OCI-LY7 (cell line): ENCODE measurements at regions not wholly inside any gene's neighbourhood (a gene's known extent, or its start where the extent isn't known, plus 50 kb on each side); places are given as distances from the start of the nearest gene placed in this dataset.

Experiments
- BruUV-seq: library from RNA; stranded (reverse); fragments of 400-500 nt; replicated peaks from 2 replicates; lab custom pipeline; 2021; lab: Mats Ljungman, UMichigan
- CTCF ChIA-PET: fragments of 300-600 bp; sonication (Branson Sonifier 250); formaldehyde crosslinking; loops from one replicate; lab custom pipeline; 2022; ENCODE audit warnings: antibody characterized with exemption; ENCODE audit not compliant: unreplicated experiment; lab: Charles Lee
- POLR2A ChIA-PET: fragments of 300-600 bp; sonication (Branson Sonifier 250); formaldehyde crosslinking; loops from one replicate; lab custom pipeline; 2022; ENCODE audit warnings: antibody characterized with exemption; lab: Charles Lee
- DNase-seq: peaks from one replicate; pipeline ENCODE4 v3.0.0-alpha.2; 2015; ENCODE audit warnings: low spot score
- H2AFZ ChIP-seq: fragments of 200-600 bp; sonication (generic), shearing (Covaris generic); 2 replicates; pipeline ENCODE4 v1.6.1; 2014; ENCODE audit warnings: mild to moderate bottlenecking, antibody characterized with exemption, low read length, moderate library complexity
- H3K27ac ChIP-seq: fragments of 200-600 bp; sonication (generic); 2 replicates; pipeline ENCODE4 v1.5.1; 2014; ENCODE audit warnings: mixed run types, low read depth, mild to moderate bottlenecking, moderate library complexity, low read length, inconsistent platforms; ENCODE audit not compliant: poor library complexity, severe bottlenecking
- H3K36me3 ChIP-seq: fragments of 200-600 bp; sonication (generic); 2 replicates; pipeline ENCODE4 v1.6.1; 2014; ENCODE audit warnings: mild to moderate bottlenecking, antibody characterized with exemption, low read length, moderate library complexity, mixed read lengths; ENCODE audit not compliant: insufficient read depth
- H3K4me1 ChIP-seq: fragments of 200-600 bp; sonication (generic); 2 replicates; pipeline ENCODE4 v1.5.1; 2014; ENCODE audit warnings: mild to moderate bottlenecking, low read length; ENCODE audit not compliant: insufficient read depth, poor library complexity, severe bottlenecking
- H3K4me2 ChIP-seq: fragments of 200-600 bp; sonication (generic); 2 replicates; pipeline ENCODE4 v1.6.1; 2014; ENCODE audit warnings: mild to moderate bottlenecking, low read length
- H3K4me3 ChIP-seq: fragments of 200-600 bp; sonication (generic); 2 replicates; pipeline ENCODE4 v1.5.1; 2014; ENCODE audit warnings: mild to moderate bottlenecking, low read depth, low read length; ENCODE audit not compliant: poor library complexity, severe bottlenecking
- H3K79me2 ChIP-seq: fragments of 200-600 bp; sonication (generic); 2 replicates; pipeline ENCODE4 v1.6.1; 2016; ENCODE audit warnings: low read depth, mild to moderate bottlenecking, low read length, moderate library complexity, mixed read lengths; ENCODE audit not compliant: insufficient read depth
- H3K9me2 ChIP-seq: fragments of 200-600 bp; sonication (generic); 2 replicates; pipeline ENCODE4 v1.6.1; 2016; ENCODE audit warnings: mild to moderate bottlenecking, low read length, mixed read lengths; ENCODE audit not compliant: insufficient read depth
- H3K9me3 ChIP-seq: fragments of 200-600 bp; sonication (generic); 2 replicates; pipeline ENCODE4 v1.6.1; 2014; ENCODE audit warnings: mild to moderate bottlenecking, mixed run types, low read length, mixed read lengths
- H4K20me1 ChIP-seq: fragments of 200-600 bp; sonication (generic); 2 replicates; pipeline ENCODE4 v1.6.1; 2014; ENCODE audit warnings: mild to moderate bottlenecking, antibody characterized with exemption, low read length, moderate library complexity, mixed read lengths; ENCODE audit not compliant: insufficient read depth
- CTCF ChIP-seq: fragments of 200-600 bp; sonication (generic); conservative IDR thresholded peaks from 2 replicates; pipeline ENCODE4 v1.5.1; 2014; ENCODE audit warnings: mild to moderate bottlenecking, antibody characterized with exemption, low read length, moderate library complexity, mixed read lengths
- EZH2phosphoT487 ChIP-seq: fragments of 200-600 bp; sonication (generic); IDR thresholded peaks from 2 replicates; pipeline ENCODE4 v1.6.1; 2018; ENCODE audit warnings: low read depth, borderline replicate concordance, mild to moderate bottlenecking, mixed run types, antibody characterized with exemption, low read length, moderate library complexity, mixed read lengths
- intact Hi-C: fragments of 100-400 bp; cut with micrococcal nuclease; formaldehyde crosslinking; loops from one replicate; pipeline ENCODE4 v1.10.0; 2022; ENCODE audit not compliant: unreplicated experiment

DNA sequence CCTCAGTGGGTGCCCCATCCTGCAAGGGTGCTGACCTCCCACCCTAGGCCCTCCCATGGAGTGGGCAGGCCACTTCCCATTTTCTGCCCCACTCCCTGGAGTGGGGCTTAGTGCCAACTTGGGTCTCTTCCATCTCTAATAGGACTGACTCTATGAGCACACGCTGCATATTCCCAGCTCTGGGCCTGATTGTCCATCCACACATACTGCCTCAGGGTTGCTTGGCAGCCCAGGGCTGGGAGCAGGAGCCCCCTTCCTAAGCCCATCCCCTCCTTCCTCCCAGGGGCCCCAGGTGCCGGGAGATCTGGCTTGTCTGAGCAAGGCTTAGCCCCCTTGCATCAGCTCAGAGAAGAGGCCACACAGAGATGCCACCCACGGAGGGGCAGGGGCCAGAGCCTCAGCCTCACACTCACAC, 55.1 kb downstream of the PJA1 start:
- no peaks in the 10 kb centered on the region for H3K9me3 ChIP-seq
- H3K27ac ChIP-seq = no peak overlapping the region
- H3K9me2 ChIP-seq = no peaks in the 10 kb centered on the region
- no peak overlapping the region for H3K4me2 ChIP-seq
- intact Hi-C loops = no loop called here
- H3K4me3 ChIP-seq = no peak overlapping the region
- ChIA-PET POLR2A (no interaction called here), CTCF (no interaction called here)
- H3K36me3 ChIP-seq = no peaks in the 10 kb centered on the region
- no TSS peak for BruUV-seq
- H2AFZ ChIP-seq = no peak overlapping the region
- H4K20me1 ChIP-seq = no peaks in the 10 kb centered on the region
- H3K4me1 ChIP-seq = no peaks in the 10 kb centered on the region
- H3K79me2 ChIP-seq = no peaks in the 10 kb centered on the region
- DNase-seq = no peak
- TF ChIP-seq EZH2phosphoT487 (no peak), CTCF (no peak)

GRCh38 chrX:69109706-69110105, 55.5 kb downstream of the PJA1 start:
- H3K4me2 ChIP-seq = no peak overlapping the region
- no peaks in the 10 kb centered on the region for H3K9me3 ChIP-seq
- no peak overlapping the region for H3K27ac ChIP-seq
- H4K20me1 ChIP-seq = no peaks in the 10 kb centered on the region
- no peaks in the 10 kb centered on the region for H3K36me3 ChIP-seq
- no peaks in the 10 kb centered on the region for H3K9me2 ChIP-seq
- ChIA-PET CTCF (no interaction called here), POLR2A (interaction anchor here (0.6 kb wide), 1 partner anchor 426 kb away, joined by 3 read pairs; no protein-coding TSS in a partner anchor)
- H3K4me1 ChIP-seq = no peaks in the 10 kb centered on the region
- intact Hi-C loops = no loop called here
- DNase-seq = no peak
- no peaks in the 10 kb centered on the region for H3K79me2 ChIP-seq
- no TSS peak for BruUV-seq
- TF ChIP-seq CTCF = no peak
- TF ChIP-seq EZH2phosphoT487 = no peak
- no peak overlapping the region for H3K4me3 ChIP-seq
- no peak overlapping the region for H2AFZ ChIP-seq

DNA sequence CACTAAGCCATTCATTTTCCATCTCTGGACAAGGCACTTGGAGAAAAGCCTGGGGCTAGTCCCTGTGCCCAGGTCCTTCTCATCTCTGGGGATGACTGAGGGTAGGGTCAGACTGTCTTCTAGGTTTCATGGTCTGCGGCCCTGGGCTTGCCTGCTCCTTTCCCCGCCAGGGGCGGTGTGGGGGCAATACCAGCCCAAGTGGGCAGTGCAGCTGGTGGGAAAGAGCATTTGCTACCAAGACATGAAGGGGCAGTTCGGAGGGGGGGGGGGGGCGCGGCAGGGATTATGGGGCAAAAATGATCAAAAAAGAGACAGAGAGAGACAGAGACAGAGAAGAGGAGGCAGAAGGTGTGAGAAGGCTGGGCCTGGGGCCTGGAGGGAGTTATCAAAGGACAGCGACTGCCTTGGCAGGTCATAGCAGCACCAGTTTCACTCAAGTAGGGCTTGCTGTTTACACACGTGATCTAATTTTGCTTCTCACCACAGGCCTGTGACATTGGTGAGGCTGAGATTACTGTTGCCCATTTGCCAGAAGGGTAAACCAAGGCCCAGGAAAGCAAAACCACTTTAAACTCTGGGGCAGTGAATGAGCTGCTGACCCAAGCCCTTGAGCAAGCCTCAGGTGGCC, 56.1 kb downstream of the PJA1 start:
- DNase-seq = no peak
- no TSS peak for BruUV-seq
- H3K4me1 ChIP-seq = no peaks in the 10 kb centered on the region
- no peak overlapping the region for H3K27ac ChIP-seq
- H4K20me1 ChIP-seq = no peaks in the 10 kb centered on the region
- TF ChIP-seq CTCF (no peak), EZH2phosphoT487 (no peak)
- no peaks in the 10 kb centered on the region for H3K9me3 ChIP-seq
- H3K4me3 ChIP-seq = no peak overlapping the region
- no peak overlapping the region for H3K4me2 ChIP-seq
- intact Hi-C loops = no loop called here
- H2AFZ ChIP-seq = no peak overlapping the region
- no peaks in the 10 kb centered on the region for H3K36me3 ChIP-seq
- ChIA-PET POLR2A (interaction anchor here (0.6 kb wide), 1 partner anchor 426 kb away, joined by 3 read pairs; no protein-coding TSS in a partner anchor), CTCF (no interaction called here)
- H3K79me2 ChIP-seq = no peaks in the 10 kb centered on the region
- no peaks in the 10 kb centered on the region for H3K9me2 ChIP-seq
